RPMI7951 (cell line): ENCODE measurements at regions not wholly inside any gene's neighbourhood (a gene's known extent, or its start where the extent isn't known, plus 50 kb on each side); places are given as distances from the start of the nearest gene placed in this dataset.
A peak's percentile ranks its signal among the peaks of the same experiment; 100 is the strongest.
"Not testable (repeated sequence)": the region's sequence is repeated elsewhere in the genome, so short reads cannot be mapped to it uniquely, and the experiment has no call there.

Experiments
- DNase-seq: peaks from one replicate; pipeline ENCODE4 v3.0.0-alpha.2; 2012; ENCODE audit warnings: low read depth

DNA sequence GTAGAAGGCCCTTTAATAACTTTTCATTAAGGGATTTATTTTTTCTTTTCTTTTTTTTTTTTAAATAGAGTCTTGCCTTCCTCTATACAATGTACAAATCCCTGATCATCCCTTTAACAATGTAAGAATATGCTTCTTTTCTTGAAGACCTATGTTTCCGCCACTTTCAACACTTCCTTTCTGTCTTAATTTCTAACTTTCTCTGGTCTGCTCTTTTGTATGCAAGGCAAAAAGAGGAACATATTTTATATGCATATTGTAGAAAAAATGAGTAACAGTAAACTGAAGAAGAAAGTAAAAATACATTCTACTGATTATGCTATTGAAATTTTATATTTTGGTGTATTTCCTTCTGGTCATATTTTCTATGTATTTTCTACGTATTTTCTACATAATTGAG, 484.7 kb downstream of the TFAP2B start:
- DNase-seq: no peak

DNA sequence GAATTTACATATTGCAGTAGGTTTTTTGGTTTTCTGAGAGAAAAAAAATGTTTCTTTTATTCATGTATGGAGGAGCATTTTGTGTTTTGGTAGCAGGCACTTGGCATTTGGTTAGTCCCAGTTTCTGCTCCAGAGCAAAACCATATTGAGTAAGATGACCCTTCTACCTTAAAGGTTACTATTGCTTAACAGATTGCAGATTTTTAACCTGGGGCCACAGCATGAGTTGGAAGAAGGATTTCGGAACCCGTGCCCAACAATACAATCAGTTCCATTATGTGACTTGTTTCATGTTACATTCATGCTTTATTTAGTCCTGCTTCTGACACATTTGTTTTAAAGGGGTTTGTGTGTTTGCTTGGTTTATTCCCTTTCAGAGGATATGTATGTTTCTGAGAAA, 496.3 kb downstream of the TFAP2B start:
- no peak for DNase-seq

DNA sequence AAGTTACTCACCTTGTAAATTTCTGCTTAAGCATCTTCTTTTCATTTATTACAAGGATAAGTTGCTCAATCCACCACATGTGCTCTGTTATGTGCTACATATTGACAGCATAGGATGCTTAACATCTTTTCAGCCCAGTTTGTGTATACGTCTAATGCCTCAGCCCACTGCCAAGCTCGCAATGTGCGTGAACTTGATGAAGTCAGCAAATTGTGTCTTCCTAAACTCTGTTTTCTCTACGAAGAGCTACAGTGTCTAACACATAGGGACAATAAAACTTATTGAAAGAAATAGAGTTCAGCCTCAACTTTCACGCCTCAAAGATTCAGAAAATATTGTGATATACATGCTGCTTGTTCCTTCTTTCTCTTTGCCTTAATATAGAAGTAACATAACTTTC, 500.0 kb downstream of the TFAP2B start:
- no peak for DNase-seq

DNA sequence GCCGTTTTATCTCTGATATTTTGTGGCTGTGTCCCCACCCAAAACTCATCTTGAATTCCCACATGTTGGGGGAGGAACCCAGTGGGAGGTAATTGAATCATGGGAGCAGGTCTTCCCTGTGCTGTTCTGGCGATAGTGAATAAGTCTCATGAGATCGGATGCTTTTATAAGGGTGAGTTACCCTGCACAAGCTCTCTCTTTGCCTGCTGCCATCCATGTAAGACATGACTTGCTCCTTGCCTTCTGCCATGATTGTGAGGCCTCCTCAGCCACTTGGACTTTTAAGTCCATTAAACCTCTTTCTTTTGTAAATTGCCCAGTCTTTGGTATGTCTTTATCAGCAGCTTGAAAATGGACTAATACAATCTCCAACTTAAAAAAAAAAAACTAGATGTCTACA, 502.8 kb downstream of the TFAP2B start:
- DNase-seq: not testable (repeated sequence)

DNA sequence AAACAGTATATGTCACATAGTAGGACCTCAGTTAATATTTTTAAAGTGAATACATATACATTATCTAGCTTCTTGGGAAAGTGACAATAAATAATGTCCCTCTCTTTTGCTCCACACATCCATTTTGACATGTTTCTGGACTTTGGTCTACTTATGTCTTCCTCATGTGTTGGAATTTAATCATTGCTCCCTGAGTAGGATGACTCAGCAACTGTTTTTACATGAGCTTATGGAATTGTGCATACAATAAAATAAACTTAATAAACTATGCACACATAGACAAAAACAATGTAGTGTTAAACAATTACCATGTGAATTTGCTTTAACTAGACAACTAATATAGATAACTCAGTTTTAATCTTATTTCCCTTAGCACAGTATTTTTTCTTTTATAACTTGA, 503.8 kb downstream of the TFAP2B start:
- no peak for DNase-seq

- no peak for DNase-seq
Measured at GRCh38 chr6:51323056-51323455, 504.4 kb downstream of the TFAP2B start.

- DNase-seq: no peak
Measured at GRCh38 chr6:51330971-51331370, 512.3 kb downstream of the TFAP2B start.

DNA sequence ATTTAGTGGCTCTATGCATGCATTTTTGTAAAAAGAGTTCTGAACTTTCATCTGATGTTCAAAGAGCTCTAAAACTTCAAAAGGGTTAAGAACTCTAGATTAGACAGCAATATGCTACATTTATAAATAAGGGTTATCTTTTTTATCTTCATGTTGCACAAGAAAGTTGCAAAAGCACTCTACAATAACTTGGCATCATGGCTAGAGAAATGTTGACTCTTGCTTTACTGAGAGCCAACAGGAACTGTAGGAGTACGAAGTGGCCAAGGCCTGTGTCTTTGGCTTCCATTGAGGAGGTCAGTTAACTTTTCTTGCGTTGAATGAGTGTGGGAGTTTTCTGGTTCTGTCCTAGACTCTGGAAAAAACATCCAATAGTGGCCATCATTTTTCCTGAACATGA, 516.9 kb downstream of the TFAP2B start:
- DNase-seq: no peak

GRCh38 chr6:51336185-51336584, 517.5 kb downstream of the TFAP2B start:
- no peak for DNase-seq

DNA sequence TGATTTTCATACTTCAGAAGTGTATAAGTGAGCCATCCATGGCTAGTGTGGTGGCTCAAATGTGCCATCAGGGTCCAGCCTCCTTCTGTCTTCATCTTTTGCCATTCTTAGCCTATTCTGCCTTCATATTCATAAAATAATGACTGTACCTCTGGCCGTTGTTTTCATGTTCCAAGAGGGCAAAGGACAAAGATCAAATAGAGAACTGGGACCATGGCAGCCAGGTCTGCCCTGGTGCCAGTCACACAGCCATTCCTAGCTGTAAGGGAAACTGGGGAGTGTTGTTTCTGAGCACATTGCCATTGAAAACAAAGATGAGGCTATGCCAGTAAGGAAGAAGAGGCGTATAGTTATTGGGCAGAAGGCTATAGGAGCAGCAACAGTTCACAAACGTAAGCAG, 518.6 kb downstream of the TFAP2B start:
- DNase-seq: no peak

DNA sequence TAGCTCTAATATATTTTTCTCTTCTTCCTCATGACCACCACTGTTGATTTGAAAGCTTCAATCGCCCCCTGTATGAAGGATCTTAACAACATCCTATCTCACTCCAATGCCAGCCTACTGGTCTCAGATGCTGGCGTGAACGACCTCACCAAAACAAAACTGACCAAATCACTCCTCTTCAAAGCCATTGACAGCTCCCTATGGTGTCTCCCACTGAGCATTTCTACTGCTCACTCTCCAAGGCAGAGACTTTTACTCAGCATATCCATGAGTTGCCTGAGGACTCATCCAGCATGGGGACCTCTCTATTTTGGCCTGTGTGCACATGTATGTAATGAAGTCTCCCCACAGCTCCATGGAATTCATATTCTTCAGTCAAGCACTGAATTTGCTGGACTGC, 520.4 kb downstream of the TFAP2B start:
- DNase-seq: no peak

- DNase-seq: no peak
Measured at GRCh38 chr6:51339728-51340127, 521.1 kb downstream of the TFAP2B start.

DNA sequence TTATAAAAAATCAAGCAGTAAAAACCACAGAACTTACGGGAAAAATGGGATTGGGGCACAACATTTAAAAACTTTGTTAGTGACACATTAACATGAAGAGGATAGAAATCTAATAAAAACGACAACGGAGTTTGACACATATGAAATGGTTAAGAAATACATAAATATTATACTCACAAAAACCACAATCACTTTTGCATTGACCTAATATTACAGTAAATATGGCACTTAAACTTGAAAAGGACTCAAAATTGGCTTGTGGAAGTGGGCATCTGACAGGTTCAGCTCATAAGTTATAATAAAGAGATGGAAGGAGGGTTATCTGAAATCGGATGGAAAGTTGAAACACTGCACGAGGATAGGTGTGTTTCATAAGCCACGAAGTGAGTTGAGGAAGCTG, 523.7 kb downstream of the TFAP2B start:
- DNase-seq: no peak

DNA sequence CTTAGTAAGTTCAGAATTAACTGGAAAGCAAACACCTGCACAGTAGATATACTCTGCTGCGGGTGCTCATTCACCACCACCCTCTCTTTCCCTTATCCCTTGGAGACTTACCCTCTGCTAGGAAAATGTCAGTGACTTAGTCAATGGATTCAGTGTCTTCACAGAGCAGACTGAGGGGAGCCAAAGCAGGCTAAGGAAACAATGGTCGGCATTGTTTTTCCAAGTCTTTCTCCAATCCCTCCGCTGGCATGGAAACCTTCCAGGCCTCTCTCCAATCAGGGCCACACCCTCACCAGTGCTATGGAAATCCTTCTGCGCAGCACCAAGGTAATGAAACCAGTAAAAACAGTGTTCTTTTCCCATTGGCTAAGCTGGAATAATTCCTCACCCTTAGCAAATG, 531.2 kb downstream of the TFAP2B start:
- DNase-seq: peak; percentile 41

DNA sequence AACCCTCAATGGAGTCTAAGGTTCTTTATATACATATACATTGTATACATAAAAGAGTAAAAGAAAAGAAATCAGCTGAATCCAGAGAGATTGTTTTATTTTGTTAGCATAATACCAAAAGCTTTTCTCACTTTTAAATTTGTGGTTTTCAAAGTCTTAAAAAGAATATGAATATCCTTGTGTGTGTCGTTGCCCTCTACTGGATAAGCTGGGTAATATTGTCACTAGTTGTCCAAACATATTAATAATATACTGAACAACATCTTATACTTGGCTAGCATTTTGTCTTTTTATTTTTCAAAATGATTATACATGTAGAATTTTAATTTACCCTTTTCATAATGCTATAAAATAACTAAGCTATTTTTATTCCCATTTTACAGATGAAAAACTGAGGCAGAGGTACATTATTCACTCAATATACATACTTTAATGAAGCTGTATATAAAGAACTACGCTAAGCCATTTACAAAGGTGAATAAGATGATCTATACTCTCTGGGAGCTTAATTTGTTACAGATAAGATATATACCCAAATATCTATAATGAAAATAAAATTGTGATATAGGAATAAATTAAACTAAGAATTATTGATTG, 531.7 kb downstream of the TFAP2B start:
- no peak for DNase-seq

DNA sequence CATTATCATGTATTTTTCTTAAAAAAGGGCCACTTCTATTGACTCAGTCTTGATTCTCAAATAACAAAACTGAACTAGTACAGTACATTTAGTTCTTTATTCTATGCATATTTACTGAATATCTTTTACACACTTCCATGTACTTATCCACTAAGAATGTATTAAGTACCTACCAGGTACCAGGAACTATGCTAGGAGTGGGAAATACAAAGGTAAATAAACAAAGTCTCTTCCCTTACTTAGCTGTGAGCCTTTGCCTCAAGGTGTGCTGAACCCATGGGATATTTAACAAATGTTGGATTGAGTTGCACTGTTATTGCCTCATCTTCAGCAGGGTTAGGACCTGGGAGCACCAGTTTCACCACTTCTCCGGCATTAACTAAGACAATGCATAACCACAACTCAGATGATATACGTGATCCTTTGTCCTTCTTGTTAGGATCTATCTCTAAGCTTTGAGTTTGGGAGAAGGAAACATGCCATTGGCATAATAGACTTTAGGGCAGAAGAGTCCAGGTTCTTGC, 533.9 kb downstream of the TFAP2B start:
- DNase-seq: no peak

DNA sequence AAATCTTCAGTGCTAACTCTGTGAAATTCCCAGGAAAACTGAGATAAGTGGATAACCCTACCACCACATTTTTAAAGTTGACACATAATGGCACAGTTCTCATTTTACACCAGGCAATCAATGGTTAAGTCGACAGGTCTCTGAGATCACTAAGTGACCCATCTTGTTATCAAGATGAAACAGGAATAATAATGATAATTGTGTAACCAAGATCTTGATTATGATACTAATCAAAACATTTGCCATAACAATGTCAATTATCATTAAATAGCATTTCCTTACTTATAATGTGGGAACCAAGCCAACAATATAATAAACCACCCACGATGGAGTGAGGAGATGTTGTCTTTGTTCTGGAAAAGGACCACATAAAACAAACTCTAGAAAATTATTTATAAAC, 541.6 kb downstream of the TFAP2B start:
- no peak for DNase-seq

DNA sequence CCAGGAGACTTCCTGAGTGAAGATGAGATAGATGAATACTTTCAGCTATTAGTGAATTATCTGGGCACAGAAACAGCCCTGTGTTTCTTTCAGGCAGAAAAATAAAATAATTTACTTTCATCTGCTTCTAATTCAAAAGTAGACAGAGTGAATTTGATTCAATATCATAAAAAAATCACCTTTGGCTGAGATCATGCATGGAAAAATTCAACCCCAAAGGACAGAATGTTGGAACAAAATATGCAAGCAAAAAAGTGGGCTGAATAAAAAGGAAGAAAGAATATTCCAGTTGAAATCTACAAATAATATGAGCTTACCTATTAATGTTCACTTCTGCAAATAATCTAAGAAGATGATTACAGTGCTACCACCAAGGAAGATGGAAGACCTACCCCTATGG, 546.9 kb downstream of the TFAP2B start:
- no peak for DNase-seq

GRCh38 chr6:51369485-51369884, 550.8 kb downstream of the TFAP2B start:
- DNase-seq: no peak

- DNase-seq: no peak
Measured at GRCh38 chr6:51382847-51383246, 564.2 kb downstream of the TFAP2B start.

- no peak for DNase-seq
Measured at GRCh38 chr6:51384736-51385135, 566.1 kb downstream of the TFAP2B start.

GRCh38 chr6:51386347-51386836, 567.7 kb downstream of the TFAP2B start:
- DNase-seq: no peak

DNA sequence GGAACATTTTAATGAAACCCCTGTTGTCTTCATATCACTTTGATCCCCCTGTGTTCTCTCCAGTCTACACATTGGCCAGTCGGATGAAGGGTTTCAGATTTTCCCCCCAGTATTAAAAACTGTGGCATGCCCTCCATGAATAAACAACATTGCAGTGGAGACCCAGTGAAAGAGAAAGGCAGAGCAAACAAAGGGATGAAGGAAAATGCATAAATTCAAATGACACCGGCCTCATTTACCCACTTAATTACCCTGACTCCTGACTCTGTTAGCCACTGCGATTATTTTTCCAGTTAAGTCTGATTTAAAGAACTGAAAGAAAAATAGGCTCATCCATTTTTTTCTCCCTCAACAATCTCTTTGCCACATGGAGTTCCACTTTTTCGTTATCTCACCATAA, 569.2 kb downstream of the TFAP2B start:
- DNase-seq: no peak

GRCh38 chr6:51394061-51394460, 575.4 kb downstream of the TFAP2B start:
- no peak for DNase-seq
